ENCODE measurements at regions not wholly inside any gene's neighbourhood (a gene's known extent, or its start where the extent isn't known, plus 50 kb on each side); places are given as distances from the start of the nearest gene placed in this dataset.

GRCh38 chrX:110408949-110409588 lies 50.4 kb downstream of the RTL9 start:
- Histone ChIP-seq H3K9ac (ENCODE audit: insufficient read length, low read depth) (no peak overlapping the region), H3K27me3 (ENCODE audit: insufficient read depth, insufficient read length) (no peaks in the 10 kb centered on the region), H3K4me3 (ENCODE audit: insufficient read length, low read depth) (no peak overlapping the region), H3K9me3 (ENCODE audit: insufficient read depth, low read length) (no peaks in the 10 kb centered on the region), H3K4me1 (ENCODE audit: insufficient read depth, insufficient read length) (no peaks in the 10 kb centered on the region), H3K36me3 (ENCODE audit: insufficient read depth, insufficient read length, low read length) (no peaks in the 10 kb centered on the region)
- no peak for TF ChIP-seq ZNF274 (IDR thresholded peaks at IDR 0.05; ENCODE audit: low read depth, low read length)
- no peak for TF ChIP-seq YY1 (IDR thresholded peaks at IDR 0.05; ENCODE audit: insufficient read depth, insufficient read length)
- no peak for TF ChIP-seq SUZ12 (IDR thresholded peaks at IDR 0.05; ENCODE audit: extremely low read depth, insufficient read depth, insufficient read length)
- no peak for DNase-seq (ENCODE audit: low read depth, low spot score)

GRCh38 chrX:110409925-110410324 lies 51.3 kb downstream of the RTL9 start:
- Histone ChIP-seq H3K27me3 (ENCODE audit: insufficient read depth, insufficient read length) (no peaks in the 10 kb centered on the region), H3K9me3 (ENCODE audit: insufficient read depth, low read length) (no peaks in the 10 kb centered on the region), H3K9ac (ENCODE audit: insufficient read length, low read depth) (no peak overlapping the region), H3K4me1 (ENCODE audit: insufficient read depth, insufficient read length) (no peaks in the 10 kb centered on the region), H3K36me3 (ENCODE audit: insufficient read depth, insufficient read length, low read length) (no peaks in the 10 kb centered on the region), H3K4me3 (ENCODE audit: insufficient read length, low read depth) (no peak overlapping the region)
- TF ChIP-seq SUZ12 (IDR thresholded peaks at IDR 0.05; ENCODE audit: extremely low read depth, insufficient read depth, insufficient read length) (no peak), ZNF274 (IDR thresholded peaks at IDR 0.05; ENCODE audit: low read depth, low read length) (no peak)
- DNase-seq (ENCODE audit: low read depth, low spot score), result no peak

GRCh38 chrX:110410603-110411002 lies 52.0 kb downstream of the RTL9 start:
- Histone ChIP-seq H3K27me3 (ENCODE audit: insufficient read depth, insufficient read length) (no peaks in the 10 kb centered on the region), H3K9me3 (ENCODE audit: insufficient read depth, low read length) (no peaks in the 10 kb centered on the region), H3K9ac (ENCODE audit: insufficient read length, low read depth) (no peak overlapping the region), H3K4me1 (ENCODE audit: insufficient read depth, insufficient read length) (no peaks in the 10 kb centered on the region), H3K4me3 (ENCODE audit: insufficient read length, low read depth) (no peak overlapping the region), H3K36me3 (ENCODE audit: insufficient read depth, insufficient read length, low read length) (no peaks in the 10 kb centered on the region)
- no peak for DNase-seq (ENCODE audit: low read depth, low spot score)
- TF ChIP-seq ZNF274 (IDR thresholded peaks at IDR 0.05; ENCODE audit: low read depth, low read length) (no peak), SUZ12 (IDR thresholded peaks at IDR 0.05; ENCODE audit: extremely low read depth, insufficient read depth, insufficient read length) (no peak), YY1 (IDR thresholded peaks at IDR 0.05; ENCODE audit: insufficient read depth, insufficient read length) (no peak)

GRCh38 chrX:110412971-110413726 lies 54.5 kb downstream of the RTL9 start:
- Histone ChIP-seq H3K36me3 (ENCODE audit: insufficient read depth, insufficient read length, low read length) (no peaks in the 10 kb centered on the region), H3K4me3 (ENCODE audit: insufficient read length, low read depth) (no peak overlapping the region), H3K4me1 (ENCODE audit: insufficient read depth, insufficient read length) (no peaks in the 10 kb centered on the region), H3K9ac (ENCODE audit: insufficient read length, low read depth) (no peak overlapping the region), H3K9me3 (ENCODE audit: insufficient read depth, low read length) (no peaks in the 10 kb centered on the region), H3K27me3 (ENCODE audit: insufficient read depth, insufficient read length) (no peaks in the 10 kb centered on the region)
- TF ChIP-seq YY1 (IDR thresholded peaks at IDR 0.05; ENCODE audit: insufficient read depth, insufficient read length), result no peak
- TF ChIP-seq ZNF274 (IDR thresholded peaks at IDR 0.05; ENCODE audit: low read depth, low read length), result no peak
- no peak for TF ChIP-seq SUZ12 (IDR thresholded peaks at IDR 0.05; ENCODE audit: extremely low read depth, insufficient read depth, insufficient read length)
- peak; percentile 74 for DNase-seq (ENCODE audit: low read depth, low spot score)

- no peak for TF ChIP-seq YY1 (IDR thresholded peaks at IDR 0.05; ENCODE audit: insufficient read depth, insufficient read length)
- TF ChIP-seq ZNF274 (IDR thresholded peaks at IDR 0.05; ENCODE audit: low read depth, low read length), result no peak
- no peak for TF ChIP-seq SUZ12 (IDR thresholded peaks at IDR 0.05; ENCODE audit: extremely low read depth, insufficient read depth, insufficient read length)
- Histone ChIP-seq H3K36me3 (ENCODE audit: insufficient read depth, insufficient read length, low read length) (no peaks in the 10 kb centered on the region), H3K27me3 (ENCODE audit: insufficient read depth, insufficient read length) (no peaks in the 10 kb centered on the region), H3K4me1 (ENCODE audit: insufficient read depth, insufficient read length) (no peaks in the 10 kb centered on the region), H3K9ac (ENCODE audit: insufficient read length, low read depth) (no peak overlapping the region), H3K4me3 (ENCODE audit: insufficient read length, low read depth) (no peak overlapping the region), H3K9me3 (ENCODE audit: insufficient read depth, low read length) (no peaks in the 10 kb centered on the region)
- no peak for DNase-seq (ENCODE audit: low read depth, low spot score)
Observed at GRCh38 chrX:110413727-110414124, 55.1 kb downstream of the RTL9 start.

GRCh38 chrX:110414273-110414672 lies 55.6 kb downstream of the RTL9 start:
- TF ChIP-seq YY1 (IDR thresholded peaks at IDR 0.05; ENCODE audit: insufficient read depth, insufficient read length), result no peak
- no peak for TF ChIP-seq ZNF274 (IDR thresholded peaks at IDR 0.05; ENCODE audit: low read depth, low read length)
- no peak for TF ChIP-seq SUZ12 (IDR thresholded peaks at IDR 0.05; ENCODE audit: extremely low read depth, insufficient read depth, insufficient read length)

GRCh38 chrX:110414679-110415439 lies 56.2 kb downstream of the RTL9 start:
- no peak for DNase-seq (ENCODE audit: low read depth, low spot score)
- no peaks in the 10 kb centered on the region for H3K4me1 ChIP-seq (ENCODE audit: insufficient read depth, insufficient read length)

More at GRCh38 chrX:110414273-110414672, 55.6 kb downstream of the RTL9 start:
- DNase-seq (ENCODE audit: low read depth, low spot score), result no peak
- no peaks in the 10 kb centered on the region for H3K36me3 ChIP-seq (ENCODE audit: insufficient read depth, insufficient read length, low read length)
- H3K4me1 ChIP-seq (ENCODE audit: insufficient read depth, insufficient read length), result no peaks in the 10 kb centered on the region
- H3K27me3 ChIP-seq (ENCODE audit: insufficient read depth, insufficient read length), result no peaks in the 10 kb centered on the region
- H3K9me3 ChIP-seq (ENCODE audit: insufficient read depth, low read length), result no peaks in the 10 kb centered on the region
- no peak overlapping the region for H3K9ac ChIP-seq (ENCODE audit: insufficient read length, low read depth)
- H3K4me3 ChIP-seq (ENCODE audit: insufficient read length, low read depth), result no peak overlapping the region

More at GRCh38 chrX:110414679-110415439, 56.2 kb downstream of the RTL9 start:
- Histone ChIP-seq H3K9me3 (ENCODE audit: insufficient read depth, low read length) (no peaks in the 10 kb centered on the region), H3K36me3 (ENCODE audit: insufficient read depth, insufficient read length, low read length) (no peaks in the 10 kb centered on the region), H3K9ac (ENCODE audit: insufficient read length, low read depth) (no peak overlapping the region), H3K27me3 (ENCODE audit: insufficient read depth, insufficient read length) (no peaks in the 10 kb centered on the region), H3K4me3 (ENCODE audit: insufficient read length, low read depth) (no peak overlapping the region)
- TF ChIP-seq SUZ12 (IDR thresholded peaks at IDR 0.05; ENCODE audit: extremely low read depth, insufficient read depth, insufficient read length) (no peak), YY1 (IDR thresholded peaks at IDR 0.05; ENCODE audit: insufficient read depth, insufficient read length) (no peak), ZNF274 (IDR thresholded peaks at IDR 0.05; ENCODE audit: low read depth, low read length) (no peak)

Measured in NT2/D1 (cell line).